ENCODE measurements at regions not wholly inside any gene's neighbourhood (a gene's known extent, or its start where the extent isn't known, plus 50 kb on each side); places are given as distances from the start of the nearest gene placed in this dataset.

- peak; percentile 87 for TF ChIP-seq CEBPG (CRISPR knock-in tag; IDR thresholded peaks at IDR 0.05)
- TF ChIP-seq KAT8 (CRISPR knock-in tag; IDR thresholded peaks at IDR 0.05): no peak
- TF ChIP-seq NR3C1 (CRISPR knock-in tag; IDR thresholded peaks at IDR 0.05): no peak
- no peak for TF ChIP-seq ZNF362 (CRISPR knock-in tag; IDR thresholded peaks at IDR 0.05; ENCODE audit: borderline replicate concordance)
- 0 out of 2 replicates have a peak, but pooled peaks have one; percentile 22 for TF ChIP-seq KLF6 (CRISPR knock-in tag; IDR thresholded peaks at IDR 0.05)
- no peak for TF ChIP-seq SPEN (CRISPR knock-in tag; IDR thresholded peaks at IDR 0.05; ENCODE audit: low read depth)
- no peak for TF ChIP-seq ZNF567 (CRISPR knock-in tag; IDR thresholded peaks at IDR 0.05; ENCODE audit: borderline replicate concordance)
- TF ChIP-seq ISX (CRISPR knock-in tag; conservative IDR thresholded peaks at IDR 0.05): no peak
- TF ChIP-seq ARID5B (CRISPR knock-in tag; IDR thresholded peaks at IDR 0.05): peak; percentile 33; the same call in 1 of the 2 replicates
- TF ChIP-seq ZBTB3 (CRISPR knock-in tag; IDR thresholded peaks at IDR 0.05; ENCODE audit: borderline replicate concordance, low read depth): no peak
- TF ChIP-seq ETV5 (CRISPR knock-in tag; IDR thresholded peaks at IDR 0.05; ENCODE audit: borderline replicate concordance): peak; percentile 59; the same call in 1 of the 2 replicates
- TF ChIP-seq, protein P1, sequence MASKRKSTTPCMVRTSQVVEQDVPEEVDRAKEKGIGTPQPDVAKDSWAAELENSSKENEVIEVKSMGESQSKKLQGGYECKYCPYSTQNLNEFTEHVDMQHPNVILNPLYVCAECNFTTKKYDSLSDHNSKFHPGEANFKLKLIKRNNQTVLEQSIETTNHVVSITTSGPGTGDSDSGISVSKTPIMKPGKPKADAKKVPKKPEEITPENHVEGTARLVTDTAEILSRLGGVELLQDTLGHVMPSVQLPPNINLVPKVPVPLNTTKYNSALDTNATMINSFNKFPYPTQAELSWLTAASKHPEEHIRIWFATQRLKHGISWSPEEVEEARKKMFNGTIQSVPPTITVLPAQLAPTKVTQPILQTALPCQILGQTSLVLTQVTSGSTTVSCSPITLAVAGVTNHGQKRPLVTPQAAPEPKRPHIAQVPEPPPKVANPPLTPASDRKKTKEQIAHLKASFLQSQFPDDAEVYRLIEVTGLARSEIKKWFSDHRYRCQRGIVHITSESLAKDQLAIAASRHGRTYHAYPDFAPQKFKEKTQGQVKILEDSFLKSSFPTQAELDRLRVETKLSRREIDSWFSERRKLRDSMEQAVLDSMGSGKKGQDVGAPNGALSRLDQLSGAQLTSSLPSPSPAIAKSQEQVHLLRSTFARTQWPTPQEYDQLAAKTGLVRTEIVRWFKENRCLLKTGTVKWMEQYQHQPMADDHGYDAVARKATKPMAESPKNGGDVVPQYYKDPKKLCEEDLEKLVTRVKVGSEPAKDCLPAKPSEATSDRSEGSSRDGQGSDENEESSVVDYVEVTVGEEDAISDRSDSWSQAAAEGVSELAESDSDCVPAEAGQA (IDR thresholded peaks at IDR 0.05; ENCODE audit: low read depth): no peak
- TF ChIP-seq, protein P1 (CRISPR knock-in tag; IDR thresholded peaks at IDR 0.05; ENCODE audit: borderline replicate concordance): no peak
- 0 out of 2 replicates have a peak, but pooled peaks have one; percentile 34 for TF ChIP-seq RXRB (CRISPR knock-in tag; IDR thresholded peaks at IDR 0.05; ENCODE audit: borderline replicate concordance)
- TF ChIP-seq MTF1 (CRISPR knock-in tag; IDR thresholded peaks at IDR 0.05): no peak
- peak; percentile 35; the same call in 1 of the 2 replicates for TF ChIP-seq ERF (CRISPR knock-in tag; IDR thresholded peaks at IDR 0.05)
- TF ChIP-seq, protein P2, sequence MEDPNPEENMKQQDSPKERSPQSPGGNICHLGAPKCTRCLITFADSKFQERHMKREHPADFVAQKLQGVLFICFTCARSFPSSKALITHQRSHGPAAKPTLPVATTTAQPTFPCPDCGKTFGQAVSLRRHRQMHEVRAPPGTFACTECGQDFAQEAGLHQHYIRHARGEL (CRISPR knock-in tag; IDR thresholded peaks at IDR 0.05): no peak
- TF ChIP-seq, protein P3, sequence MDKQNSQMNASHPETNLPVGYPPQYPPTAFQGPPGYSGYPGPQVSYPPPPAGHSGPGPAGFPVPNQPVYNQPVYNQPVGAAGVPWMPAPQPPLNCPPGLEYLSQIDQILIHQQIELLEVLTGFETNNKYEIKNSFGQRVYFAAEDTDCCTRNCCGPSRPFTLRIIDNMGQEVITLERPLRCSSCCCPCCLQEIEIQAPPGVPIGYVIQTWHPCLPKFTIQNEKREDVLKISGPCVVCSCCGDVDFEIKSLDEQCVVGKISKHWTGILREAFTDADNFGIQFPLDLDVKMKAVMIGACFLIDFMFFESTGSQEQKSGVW (CRISPR knock-in tag; IDR thresholded peaks at IDR 0.05; ENCODE audit: borderline replicate concordance): no peak
- TF ChIP-seq ATM (IDR thresholded peaks at IDR 0.05; ENCODE audit: borderline replicate concordance): no peak
- no peak for TF ChIP-seq ZNF44 (CRISPR knock-in tag; IDR thresholded peaks at IDR 0.05)
Measured at GRCh38 chr2:226660526-226660925, 139.1 kb downstream of the IRS1 start (continued).
